NT2/D1 (cell line): ENCODE measurements at regions not wholly inside any gene's neighbourhood (a gene's known extent, or its start where the extent isn't known, plus 50 kb on each side); places are given as distances from the start of the nearest gene placed in this dataset.

Source experiments
- YY1 ChIP-seq: IDR thresholded peaks from 2 replicates; pipeline ENCODE4 v1.6.1; 2011; ENCODE audit not compliant: insufficient read length, insufficient read depth
- ZNF274 ChIP-seq: IDR thresholded peaks from 2 replicates; pipeline ENCODE4 v1.6.1; 2011; ENCODE audit warnings: mild to moderate bottlenecking, low read depth, low read length

- no peak for TF ChIP-seq YY1
- TF ChIP-seq ZNF274, result no peak
Measured at GRCh38 chr17:13076905-13077304, 59.1 kb upstream of the ELAC2 start.
